GM19463 (cell line): ENCODE measurements at regions not wholly inside any gene's neighbourhood (a gene's known extent, or its start where the extent isn't known, plus 50 kb on each side); places are given as distances from the start of the nearest gene placed in this dataset.

Experiments used
- ATAC-seq: cut with Tn5 transposase; IDR thresholded peaks from one replicate; pipeline ENCODE4 v1.9.1; 2021; ENCODE audit warnings: mild to moderate bottlenecking, moderate library complexity; ENCODE audit not compliant: unreplicated experiment

DNA sequence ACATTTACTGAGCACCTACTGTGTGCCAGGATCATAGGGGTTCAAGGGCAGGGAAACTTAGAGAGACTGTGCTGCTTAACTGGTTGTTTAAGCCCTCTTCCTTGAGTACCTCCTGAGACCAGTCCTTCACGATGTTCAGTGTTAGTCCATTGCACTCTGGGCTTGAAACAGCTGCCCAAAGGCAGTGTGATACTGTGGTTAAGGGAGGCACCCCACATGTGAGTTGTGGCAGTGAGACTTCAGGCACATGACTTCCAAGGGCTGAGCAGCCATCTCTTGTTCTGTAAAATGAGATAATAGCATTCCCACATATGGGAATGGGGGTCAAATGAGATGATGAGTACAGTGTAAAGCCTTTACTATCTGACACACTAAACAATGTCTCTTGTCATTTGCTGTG lies 75.1 kb downstream of the LINGO1 start:
- ATAC-seq = no peak

DNA sequence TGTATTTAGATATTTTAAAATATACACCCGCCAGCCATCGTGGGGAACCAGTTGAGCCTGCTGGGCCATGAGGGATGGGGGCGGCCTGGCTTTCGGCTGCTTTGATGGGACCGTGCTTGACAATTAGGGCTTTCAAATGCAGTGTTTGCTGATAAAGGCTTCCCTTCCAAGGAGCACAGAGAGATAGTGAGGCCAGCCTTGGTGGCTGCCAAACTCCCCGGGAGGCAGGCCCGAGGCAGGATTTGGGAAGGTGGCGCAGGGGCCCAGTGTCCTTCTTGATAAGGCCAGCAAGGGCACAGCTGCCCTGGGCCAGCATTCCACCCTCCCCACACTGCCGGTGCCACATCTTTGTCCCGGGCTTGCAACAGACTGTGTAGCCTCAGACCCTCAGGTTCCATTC lies 75.6 kb downstream of the LINGO1 start:
- ATAC-seq = no peak

DNA sequence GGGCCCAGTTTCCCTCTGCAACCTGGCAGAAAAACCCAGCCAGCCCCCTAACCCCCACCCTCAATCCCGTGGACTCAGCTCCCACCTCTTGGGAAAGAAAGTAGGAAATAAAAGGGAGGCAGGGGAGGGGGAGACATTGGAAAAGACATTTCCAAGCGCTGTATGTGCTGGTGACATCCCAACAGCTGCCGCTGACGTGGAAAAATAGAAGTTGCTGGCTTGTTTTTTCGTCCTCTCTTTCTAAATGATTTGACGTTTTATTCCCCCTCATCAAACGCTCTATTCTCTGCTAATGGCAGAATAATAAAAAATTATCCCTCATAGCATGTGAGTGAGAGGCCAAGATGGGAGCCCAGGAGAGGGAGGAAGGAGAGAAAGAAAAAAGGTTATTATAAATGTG lies 76.1 kb downstream of the LINGO1 start:
- ATAC-seq = no peak

DNA sequence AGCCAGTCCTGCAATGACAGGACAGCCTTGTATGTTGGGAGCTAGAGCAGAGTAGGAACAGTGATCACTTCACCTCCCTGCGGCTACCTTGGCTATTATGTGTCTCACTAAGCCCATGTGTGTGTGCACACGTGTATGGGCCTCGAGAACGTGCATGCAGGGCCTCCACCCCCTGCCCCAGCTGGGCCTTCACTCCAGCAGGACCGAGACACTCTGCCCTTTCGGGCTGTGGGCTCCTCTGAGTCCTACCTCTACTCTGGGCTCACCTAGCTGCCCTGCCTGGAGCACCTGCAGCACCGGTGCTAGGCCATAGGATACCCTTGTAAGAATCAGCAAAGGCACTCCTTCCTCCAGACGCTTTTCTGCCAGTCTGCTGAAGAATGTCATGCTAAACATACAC lies 77.5 kb downstream of the LINGO1 start:
- ATAC-seq = no peak

DNA sequence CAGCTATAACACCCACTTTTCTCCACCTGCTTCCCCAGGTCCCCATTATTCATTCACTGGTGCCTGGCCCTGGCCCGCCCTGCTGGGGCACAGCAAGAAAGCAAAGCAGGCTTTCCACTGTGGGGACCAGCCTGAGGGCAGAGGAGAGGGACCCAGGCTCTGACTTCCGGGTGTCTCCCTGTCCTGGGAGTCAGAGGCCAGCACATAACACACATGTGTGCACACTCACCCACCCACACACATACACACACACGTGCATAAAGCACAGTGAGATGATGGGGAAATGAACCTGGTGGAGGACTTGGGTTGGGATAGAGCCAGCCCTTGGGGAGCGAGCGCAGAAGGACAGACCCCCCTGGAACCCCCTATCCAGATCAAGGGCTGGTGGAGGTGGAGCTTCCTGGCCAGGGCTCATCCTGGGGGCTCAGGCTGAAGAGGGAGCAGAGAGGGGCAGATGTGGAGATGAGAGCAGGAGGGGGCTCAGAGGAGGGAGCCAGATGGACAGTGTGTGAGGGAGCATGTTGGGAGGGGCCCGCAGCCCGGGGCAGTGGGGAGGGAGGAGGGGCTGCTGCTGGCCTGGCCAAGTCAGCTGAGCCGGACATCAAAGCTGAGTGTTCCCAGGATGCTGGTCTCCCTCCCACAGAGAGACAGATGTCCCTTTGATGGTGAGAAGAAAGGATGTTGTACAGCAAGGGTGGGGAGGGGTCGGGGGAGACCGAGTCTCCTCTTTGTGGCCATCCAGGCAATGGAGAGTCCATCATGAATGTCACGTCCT lies 78.2 kb downstream of the LINGO1 start:
- ATAC-seq = no peak

DNA sequence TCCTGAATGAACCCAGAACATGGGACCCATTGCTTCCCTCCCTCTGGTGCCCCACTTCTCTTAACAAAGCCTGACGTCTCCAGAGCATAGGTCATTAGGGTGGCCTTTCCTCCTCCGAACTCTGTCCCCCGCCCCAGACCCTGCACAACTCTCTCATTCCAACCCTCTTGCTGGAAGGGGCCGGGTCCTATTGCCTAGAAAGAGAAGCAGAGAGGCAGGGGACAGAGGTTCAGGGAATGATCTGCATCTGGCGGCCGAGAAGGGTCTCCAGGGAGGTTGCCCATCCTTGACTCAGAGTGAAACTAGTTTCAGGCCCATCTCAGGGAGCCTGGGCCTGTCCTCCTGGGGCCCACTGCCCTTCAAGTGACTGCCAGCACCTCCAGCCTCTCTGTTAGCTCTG lies 79.0 kb downstream of the LINGO1 start:
- ATAC-seq = no peak

DNA sequence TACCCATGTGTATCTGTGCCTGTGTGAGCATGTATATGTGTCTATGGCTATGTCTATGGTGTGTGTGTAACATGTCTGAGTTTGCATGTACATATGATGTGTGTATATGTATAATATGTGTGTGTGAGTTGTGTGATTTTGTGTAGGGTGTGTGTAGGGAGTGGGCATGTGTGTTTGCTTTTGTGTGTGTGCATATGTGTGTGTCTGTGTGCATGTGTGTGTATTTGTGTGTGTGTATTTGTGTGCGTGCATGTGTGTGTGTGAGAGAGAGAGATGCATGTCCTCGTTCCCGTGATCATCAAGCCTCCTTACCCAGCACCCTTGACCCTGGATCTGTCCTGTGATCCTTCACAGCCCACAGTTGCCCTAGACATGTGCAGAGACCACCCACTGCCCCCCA lies 79.5 kb downstream of the LINGO1 start:
- no peak for ATAC-seq

DNA sequence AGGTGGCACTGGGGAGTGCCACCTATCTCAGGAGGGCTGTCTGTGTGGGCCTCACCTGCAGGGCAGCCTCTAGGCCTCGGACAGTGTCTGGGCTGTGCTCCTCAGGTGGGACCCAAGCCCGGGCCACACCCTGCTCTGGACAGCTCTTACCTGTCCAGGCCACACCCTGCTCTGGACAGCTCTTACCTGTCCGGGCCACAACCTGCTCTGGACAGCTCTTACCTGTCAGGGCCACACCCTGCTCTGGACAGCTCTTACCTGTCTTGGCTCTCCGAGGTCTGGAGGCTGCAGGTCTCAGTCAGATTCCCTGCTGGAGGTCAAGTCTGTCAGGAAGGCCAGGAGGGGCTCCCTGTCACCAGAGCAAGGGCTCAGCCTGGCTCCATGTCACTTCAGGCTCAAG lies 80.6 kb downstream of the LINGO1 start:
- ATAC-seq = no peak

DNA sequence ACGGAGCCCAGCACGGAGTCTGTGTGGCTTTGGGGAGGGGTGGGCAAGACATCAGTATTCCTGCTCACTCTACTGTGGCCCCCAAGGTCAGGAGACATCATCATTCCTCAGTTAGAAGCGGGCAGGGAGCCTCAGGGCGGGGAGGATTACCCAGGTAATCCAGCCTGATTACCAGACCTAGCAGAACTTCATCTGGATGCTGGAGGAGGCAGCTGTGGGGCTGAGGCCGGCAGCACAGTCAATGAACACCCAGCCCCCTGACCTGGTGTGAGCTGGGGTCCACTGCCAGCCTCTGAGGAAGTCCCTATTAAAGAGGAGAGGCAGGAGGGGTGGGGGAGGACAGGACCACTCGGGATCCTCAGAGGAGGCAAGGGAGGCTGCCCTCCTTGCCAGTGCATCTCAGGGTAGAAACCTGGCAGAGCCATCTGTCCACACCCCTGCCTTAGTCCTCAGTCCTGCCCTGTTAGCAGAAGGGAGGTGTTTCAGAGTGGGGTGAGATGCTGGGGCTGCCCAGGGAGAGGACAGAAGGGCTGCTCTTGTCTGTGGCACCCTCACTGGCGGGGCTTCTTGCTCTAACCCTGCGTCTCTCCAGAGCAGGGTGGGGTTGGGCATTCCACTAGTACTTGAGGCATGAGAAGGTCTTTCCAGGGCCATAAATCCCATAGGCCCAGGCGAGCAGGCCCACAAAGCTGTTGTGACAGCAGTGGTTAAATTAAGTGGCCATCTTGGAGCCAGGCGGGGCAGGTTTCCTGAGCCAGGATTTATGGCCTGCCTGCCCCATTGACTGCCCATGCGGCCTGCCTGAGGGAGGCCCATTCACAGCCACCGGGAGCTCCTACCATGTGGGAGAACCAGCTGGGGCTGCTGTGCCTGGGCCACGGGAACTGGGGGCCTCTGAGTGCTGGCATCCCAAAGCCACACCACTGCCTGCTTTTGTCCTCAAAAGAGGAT lies 82.1 kb downstream of the LINGO1 start:
- ATAC-seq = no peak

DNA sequence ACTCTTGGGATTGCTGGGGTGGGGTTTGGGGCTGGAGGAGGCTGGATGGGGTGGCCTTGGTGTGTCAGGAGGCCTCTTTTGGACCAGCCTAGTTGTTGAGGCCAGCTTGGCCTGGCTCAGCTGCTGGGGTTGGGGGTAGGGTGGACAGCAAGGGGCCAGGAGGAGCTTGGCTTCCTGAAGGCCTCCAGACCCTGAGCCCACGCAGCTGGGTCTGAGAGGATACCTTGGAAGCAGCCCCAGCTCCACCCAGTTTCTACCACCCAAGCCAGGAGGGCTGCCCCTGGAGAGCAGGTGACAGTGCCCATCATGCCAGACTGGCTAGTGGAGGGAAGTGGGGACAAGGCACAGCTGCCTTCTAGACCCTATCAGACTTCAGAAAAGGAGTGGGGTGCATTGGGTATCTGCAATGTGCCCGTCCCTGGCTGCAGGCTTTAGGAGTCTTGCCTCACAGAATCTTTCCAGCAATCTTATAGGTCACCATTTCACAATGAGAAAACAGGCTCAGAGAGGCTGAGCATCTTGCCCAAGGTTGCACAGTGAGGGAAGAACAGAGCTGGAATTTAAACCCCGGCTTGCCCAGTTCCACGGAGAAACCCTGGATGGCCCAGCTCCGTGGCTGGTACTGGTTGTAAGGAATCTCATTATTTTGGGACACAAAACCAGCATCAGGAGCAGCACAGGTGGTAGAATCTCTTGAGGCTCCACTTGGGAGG lies 83.0 kb downstream of the LINGO1 start:
- no peak for ATAC-seq

DNA sequence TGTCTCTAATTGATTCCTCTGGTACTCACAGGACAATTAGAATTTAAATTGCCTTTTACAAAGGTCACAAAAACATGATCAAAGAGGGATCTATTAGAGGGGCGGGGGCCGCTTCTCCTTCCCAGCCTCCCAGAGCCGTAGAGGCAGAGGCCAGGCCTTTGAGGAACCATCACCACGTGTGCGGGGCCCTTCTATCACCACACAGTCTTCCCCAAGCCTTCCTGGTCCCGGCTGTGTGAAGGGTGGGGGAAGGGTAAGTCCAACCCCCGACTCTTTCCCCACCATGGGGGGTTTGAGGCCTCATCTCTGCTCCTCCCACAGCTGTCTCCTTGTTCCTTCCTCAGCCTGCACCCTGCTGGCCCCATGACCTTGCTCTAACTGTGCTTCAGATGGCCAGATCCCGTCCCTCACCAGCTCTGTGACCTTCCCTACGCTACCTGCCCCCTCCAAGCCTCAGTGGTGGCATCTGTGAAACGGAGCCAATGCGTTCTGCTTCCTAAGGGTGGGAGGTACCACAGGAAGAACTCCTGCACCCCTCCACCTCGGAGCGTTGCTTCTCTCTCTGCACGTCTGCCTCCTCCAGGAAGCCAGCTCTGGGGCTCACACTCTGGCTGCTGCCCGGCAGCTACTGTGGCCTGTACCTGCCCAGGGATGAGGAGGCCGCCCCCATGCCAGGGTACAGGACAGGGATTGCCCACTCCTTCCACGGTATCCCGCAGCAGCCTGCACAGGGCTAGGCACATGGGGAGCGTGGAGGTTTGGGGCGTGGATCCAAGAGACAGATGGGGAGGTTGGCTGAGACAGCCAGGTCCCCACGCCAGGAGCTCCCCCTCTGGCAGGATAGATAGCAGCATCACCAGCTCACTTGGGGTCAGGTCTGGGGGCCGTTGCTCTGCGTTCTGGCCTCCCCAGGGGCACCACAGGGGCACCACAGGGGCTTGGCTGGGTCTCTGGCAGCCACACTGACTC lies 83.8 kb downstream of the LINGO1 start:
- ATAC-seq = no peak

DNA sequence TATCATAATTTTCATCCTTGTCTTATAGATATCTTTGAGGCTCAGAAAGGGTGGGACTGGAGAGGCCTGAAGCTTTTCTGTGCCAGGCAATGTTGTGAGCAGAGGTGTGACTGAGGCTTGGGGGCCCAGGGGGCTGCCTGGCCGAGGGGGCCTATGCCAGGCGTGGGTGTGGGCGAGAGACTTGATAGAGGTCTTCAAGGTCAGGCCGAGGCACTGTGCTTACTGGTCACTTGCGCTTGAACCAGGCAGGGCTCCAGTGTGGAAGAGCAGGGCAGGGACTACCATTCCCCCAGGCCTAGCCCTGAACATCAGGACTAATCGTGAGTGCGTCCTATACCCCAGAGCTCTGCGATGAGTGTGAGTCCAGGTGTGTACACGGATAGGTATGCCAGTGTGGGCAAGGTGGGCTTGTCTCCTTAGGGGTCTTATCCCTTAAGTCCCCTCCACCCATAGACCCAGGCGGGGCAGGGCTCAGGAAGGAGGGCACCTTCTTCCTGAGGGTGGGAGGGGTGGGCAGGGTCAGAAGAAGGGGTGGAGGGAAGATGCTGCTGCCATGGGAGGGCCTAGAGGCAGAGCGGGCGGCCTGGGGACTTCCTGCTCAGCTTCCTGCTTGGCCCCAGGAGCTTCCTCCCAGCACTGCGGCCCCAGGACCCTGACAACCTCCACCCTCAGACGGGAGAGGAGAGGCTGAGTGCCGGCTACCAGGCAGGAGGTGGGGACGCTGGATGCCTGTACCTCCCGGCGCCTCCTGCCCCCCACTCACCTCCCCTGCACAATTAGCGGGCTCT lies 84.7 kb downstream of the LINGO1 start:
- no peak for ATAC-seq

DNA sequence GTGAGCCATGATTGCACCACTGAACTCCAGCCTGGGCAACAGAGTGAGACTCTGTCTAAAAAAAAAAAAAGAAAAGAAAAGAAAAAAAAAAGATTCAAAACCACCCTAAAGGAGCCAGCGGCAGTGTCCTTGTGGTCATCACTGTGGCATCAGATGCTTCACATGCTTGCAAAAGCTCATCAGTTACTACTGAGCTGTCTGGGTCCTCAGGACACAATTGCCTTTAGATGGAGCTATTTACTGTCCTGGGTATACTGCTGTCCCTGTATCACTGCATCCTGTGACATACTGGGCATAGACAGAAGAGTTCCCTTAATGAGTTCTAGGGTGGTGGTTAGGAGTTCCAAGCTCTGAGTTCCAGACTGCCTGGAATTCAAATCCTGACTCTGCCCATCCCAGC lies 85.8 kb downstream of the LINGO1 start:
- ATAC-seq = no peak

DNA sequence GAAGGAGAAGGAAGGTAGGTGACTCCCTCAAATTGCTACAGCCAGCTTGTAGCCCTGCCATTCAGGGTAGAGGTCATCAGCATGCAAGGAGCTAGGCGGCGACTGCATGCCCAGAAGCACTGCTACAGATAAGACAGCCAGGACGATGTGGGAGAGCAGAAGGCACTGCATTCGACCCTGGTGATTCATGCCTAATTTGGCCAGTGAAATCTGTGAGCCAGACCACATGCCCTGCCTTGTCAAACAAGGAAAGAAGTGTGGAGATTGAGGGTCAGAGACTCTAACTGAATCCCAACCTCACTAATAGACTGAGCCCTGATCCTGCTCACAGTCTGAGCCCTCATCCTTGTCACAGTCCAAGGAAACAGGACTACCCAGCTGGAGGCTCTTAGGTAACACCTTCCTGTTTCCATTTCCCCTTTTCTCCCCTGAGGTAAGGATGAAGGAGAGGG lies 86.6 kb downstream of the LINGO1 start:
- no peak for ATAC-seq

DNA sequence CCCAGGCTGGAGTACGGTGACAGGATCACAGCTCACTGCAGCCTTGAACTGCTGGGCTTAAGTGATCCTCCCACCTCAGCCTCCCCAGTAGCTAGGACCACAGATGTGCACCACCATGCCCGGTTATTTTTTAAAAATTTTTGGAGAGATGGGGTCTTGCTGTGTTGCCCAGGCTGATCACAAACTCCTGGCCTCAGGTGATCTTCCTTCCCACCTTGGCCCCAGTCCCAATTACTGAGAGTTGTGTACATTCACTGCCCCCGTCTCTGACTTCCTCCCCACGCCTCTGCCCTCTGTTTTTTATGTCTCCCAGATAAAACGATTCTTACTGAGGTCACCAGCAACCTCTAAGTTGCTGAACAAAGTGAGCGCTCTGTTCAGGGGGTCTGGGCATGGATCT lies 87.7 kb downstream of the LINGO1 start:
- no peak for ATAC-seq

DNA sequence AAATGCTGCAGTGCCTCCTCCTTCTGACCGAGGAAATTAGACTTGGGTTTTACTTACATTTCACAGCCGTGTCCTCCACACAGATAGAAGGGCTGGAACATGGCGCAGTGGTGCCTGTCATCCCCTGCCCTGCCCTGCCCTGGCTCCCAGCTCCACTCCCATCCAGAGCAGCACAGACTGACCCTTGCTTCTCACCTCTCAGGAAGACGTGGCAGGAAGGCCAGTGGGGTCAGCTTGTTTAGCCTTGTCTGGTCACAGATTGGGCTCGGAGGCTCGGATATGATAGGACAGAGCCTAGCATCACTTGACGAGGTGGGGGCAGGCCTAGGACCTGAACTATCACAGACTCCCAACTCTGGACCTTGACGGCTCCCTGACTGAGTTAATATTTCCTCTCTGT lies 88.5 kb downstream of the LINGO1 start:
- no peak for ATAC-seq

DNA sequence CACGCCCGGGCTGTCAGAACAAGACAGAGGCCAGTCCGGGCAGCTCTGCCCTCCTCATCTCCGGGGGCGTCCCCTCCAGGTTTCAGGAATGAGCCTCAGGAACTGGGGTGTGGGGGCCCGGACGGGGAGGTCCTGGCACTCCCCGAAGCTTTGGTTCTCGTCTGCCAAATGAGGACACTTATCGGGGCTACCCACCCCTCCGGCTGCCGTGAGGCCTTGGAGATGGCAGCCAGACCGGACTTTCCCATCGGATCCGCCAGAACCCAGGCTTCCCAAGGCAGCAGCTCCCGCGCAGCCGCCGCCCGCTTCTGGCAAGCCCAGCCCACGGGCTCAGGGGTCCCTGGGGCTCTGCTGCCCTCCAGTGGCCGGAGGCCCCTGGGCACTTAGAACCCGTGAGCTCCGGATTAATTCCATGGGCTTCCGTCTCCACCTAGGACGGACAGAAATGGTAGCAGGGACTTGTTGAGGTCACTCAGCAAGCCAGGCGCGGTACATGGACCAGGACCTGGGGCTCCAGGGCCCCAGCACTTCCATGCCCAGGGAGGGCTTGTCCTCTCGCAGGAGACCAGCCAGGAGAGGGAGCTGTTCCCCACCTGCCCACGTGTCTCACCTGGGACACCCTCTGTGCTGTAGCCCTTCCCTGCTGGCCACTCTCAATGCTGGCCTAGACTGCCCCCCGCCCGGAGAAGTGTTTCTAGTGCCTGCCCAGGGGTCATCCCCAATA lies 89.4 kb downstream of the LINGO1 start:
- peak; percentile 76 for ATAC-seq

DNA sequence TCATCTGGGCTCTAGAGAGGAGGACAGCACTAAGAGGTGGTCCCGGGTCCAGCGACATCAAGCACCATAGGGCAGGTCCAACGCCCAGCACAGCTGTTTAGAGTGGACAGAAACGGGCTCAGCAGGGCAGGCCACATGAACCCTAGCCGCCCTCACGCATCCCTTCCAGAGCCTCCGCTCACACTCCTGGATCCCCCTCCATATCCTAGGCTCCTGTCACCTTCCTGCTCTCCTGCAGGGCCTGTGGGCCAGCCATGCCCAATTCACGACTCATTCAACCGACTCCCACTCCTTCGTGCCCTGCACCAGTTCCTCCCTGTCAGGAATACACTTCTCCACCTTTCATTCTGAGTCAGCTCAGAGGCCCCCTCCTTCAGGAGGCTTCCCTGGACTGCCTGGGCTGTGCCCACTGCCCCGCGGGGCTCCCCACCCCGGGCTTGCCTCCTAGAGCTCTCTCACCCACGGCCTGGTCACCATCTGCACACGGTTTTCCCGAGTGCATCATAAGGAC lies 90.2 kb downstream of the LINGO1 start:
- no peak for ATAC-seq
